Central memory CD8-positive, alpha-beta T cell (primary cell): ENCODE measurements at regions not wholly inside any gene's neighbourhood (a gene's known extent, or its start where the extent isn't known, plus 50 kb on each side); places are given as distances from the start of the nearest gene placed in this dataset.

Source experiments
- ATAC-seq: fragments of 150-1000 bp; cut with Tn5 transposase; replicated peaks from 2 replicates; pipeline ENCODE4 v1.10.0; 2022; ENCODE audit warnings: mild to moderate bottlenecking, moderate FRiP score, moderate number of reproducible peaks; ENCODE audit not compliant: poor library complexity, severe bottlenecking; ENCODE audit errors: extremely low read depth
- DNase-seq, 2 donors: peaks; one replicate each; pipeline ENCODE4 v3.0.0; 2021; ENCODE audit warnings: low spot score in 2 of 2
- H3K27ac Mint-ChIP-seq: one replicate; pipeline ENCODE4 v1.8.0; 2022; ENCODE audit warnings: low read depth, mild to moderate bottlenecking, moderate library complexity, mixed read lengths
- H3K27me3 Mint-ChIP-seq: one replicate; pipeline ENCODE4 v1.8.0; 2022; ENCODE audit warnings: mixed read lengths
- H3K36me3 Mint-ChIP-seq: one replicate; pipeline ENCODE4 v1.8.0; 2022; ENCODE audit warnings: mild to moderate bottlenecking, moderate library complexity, mixed read lengths; ENCODE audit not compliant: insufficient read depth
- H3K4me1 Mint-ChIP-seq: one replicate; pipeline ENCODE4 v1.8.0; 2022; ENCODE audit warnings: mixed read lengths
- H3K4me3 Mint-ChIP-seq: one replicate; pipeline ENCODE4 v1.8.0; 2022; ENCODE audit warnings: mild to moderate bottlenecking, moderate library complexity, mixed read lengths
- H3K9me3 Mint-ChIP-seq: one replicate; pipeline ENCODE4 v1.8.0; 2022; ENCODE audit warnings: mixed read lengths

DNA sequence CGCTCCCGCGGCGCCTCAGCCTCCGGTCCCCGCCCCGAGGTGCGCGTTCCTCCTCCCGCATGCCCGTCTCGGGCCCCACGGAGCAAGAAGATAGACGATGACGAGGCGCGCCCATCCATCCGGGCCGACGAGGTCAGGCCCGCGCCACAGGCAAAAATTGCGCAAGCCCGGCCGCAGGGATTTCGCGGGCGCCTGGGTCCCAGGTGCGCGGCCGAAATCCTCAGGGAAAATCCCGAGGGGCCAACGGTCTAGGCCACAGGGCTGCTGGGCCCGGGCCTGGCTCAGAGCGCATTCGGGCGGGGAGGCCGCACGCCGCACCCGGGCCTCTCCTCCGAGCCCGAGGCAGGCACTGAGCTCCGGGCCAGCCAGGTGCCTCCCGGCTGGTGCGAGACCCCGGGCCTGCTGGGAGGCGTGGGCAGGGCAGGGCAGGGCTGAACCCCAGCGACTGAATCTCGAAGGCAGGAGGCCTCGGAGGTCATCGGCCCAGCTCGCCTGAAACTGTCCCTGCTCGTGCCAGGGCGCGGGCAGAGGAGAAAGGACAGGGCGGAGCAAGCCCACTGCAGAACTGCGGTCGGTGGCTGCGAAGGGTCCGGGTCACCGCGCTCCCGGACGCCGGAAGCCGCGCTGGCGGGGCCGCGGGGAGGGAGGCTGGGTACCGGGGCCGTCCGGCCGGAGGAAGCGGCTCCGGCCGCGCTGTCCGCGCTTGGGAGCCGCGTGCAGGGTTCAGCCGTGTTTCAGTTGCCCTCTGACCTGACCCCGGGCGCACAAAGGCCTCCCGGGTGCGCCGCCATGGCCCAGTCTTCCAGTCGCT is 66.8 kb downstream of the FOXD1 start:
- peak overlapping the region; percentile 48 for H3K4me3 Mint-ChIP-seq
- H3K27me3 Mint-ChIP-seq = peaks cover 48% of the 10 kb centered on the region
- H3K27ac Mint-ChIP-seq = no peak overlapping the region
- ATAC-seq = no peak
- peaks cover 26% of the 10 kb centered on the region for H3K4me1 Mint-ChIP-seq
- peaks cover 9% of the 10 kb centered on the region for H3K9me3 Mint-ChIP-seq
- DNase-seq = no peak
- peaks cover 12% of the 10 kb centered on the region for H3K36me3 Mint-ChIP-seq

DNA sequence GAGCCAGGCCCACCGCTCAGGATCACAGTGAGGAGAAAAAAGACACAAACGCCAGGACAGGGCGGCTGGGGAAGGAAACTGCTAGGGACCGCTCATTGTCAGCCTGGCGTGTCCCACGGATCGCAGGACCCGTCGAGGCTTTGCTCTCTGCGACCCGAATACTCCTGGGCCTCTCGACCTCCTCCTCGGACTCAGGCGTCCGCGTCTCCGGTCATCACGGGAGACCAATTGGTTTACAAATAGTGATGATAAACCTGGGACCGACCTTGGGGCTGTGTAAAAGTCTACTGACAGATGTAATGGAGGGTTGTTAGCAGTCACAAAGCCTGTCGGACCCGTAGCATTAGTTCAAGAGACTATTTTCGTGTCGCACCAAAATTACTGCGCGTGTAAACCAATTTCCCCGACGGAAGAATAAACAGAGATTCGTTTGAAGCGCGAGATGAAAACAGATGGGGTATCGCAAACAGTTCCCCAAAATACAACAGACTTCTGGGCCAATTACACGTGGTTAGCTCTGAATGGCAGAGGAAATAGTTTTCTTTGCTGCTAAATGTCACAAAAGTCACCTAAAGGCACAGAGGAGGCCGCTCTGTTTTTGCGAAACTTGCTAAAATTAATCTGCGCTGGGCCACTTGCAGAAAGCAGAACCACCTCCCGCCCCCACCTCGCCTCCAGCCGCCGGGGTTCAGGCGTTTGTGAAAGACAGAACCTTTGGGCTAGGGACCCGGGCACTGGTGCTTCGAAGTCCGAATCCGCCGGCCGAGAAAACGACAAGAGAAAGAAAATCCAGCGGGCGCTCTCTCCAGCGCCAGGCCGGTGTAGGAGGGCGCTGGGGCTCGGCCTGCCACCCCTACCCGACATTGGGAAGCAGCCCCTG is 67.6 kb downstream of the FOXD1 start:
- H3K27me3 Mint-ChIP-seq = peaks cover 56% of the 10 kb centered on the region
- no peak overlapping the region for H3K27ac Mint-ChIP-seq
- peaks cover 9% of the 10 kb centered on the region for H3K9me3 Mint-ChIP-seq
- no peak for DNase-seq
- peak overlapping the region; percentile 48 for H3K4me3 Mint-ChIP-seq
- peaks cover 18% of the 10 kb centered on the region for H3K4me1 Mint-ChIP-seq
- no peak for ATAC-seq
- peaks cover 12% of the 10 kb centered on the region for H3K36me3 Mint-ChIP-seq

DNA sequence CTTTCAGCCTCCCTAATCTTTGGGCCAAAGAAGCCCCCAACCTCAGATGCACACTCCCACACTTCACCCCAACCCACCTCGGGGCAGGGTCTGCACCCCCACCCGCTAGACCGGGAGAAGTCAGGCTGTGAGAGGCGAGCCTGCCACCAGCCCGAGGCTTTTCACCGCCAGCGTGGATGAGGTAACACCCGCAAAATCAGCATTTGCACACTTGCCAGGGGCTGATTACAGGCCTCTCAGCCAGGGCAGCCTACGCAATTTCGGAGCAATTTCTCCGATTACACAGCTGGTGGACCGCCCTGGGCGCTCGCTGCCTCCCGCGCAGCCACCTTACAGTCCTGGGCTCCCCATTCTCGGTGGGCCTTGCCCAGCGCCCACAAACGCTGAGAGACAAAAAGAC is 68.5 kb downstream of the FOXD1 start:
- Mint-ChIP-seq H3K4me3 (no peak overlapping the region), H3K9me3 (peaks cover 9% of the 10 kb centered on the region), H3K4me1 (peaks cover 17% of the 10 kb centered on the region), H3K27me3 (peaks cover 64% of the 10 kb centered on the region), H3K36me3 (peaks cover 9% of the 10 kb centered on the region), H3K27ac (no peak overlapping the region)
- no peak for ATAC-seq
- DNase-seq = no peak

DNA sequence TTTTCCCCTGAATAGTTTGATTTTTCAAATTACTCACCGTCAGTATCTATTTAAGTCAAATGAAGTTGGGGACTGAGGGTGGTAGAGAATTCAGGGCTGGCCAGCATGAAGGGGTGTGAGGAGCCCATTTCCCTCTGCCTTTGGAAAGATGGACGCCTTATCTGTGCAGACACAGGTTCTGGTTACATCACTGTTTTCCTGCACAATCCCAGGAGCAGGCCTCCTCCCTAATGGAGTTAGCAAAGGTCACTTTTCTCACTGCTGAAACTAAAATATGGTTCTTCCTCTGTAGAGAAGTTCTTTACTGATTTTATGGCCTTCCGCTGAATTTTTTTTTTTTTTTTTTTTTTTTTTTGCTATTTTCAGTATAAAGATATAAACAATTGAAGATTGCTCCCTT is 69.1 kb downstream of the FOXD1 start:
- Mint-ChIP-seq H3K9me3 (peaks cover 6% of the 10 kb centered on the region), H3K27ac (no peak overlapping the region), H3K4me1 (peaks cover 17% of the 10 kb centered on the region), H3K4me3 (no peak overlapping the region), H3K36me3 (peaks cover 8% of the 10 kb centered on the region), H3K27me3 (peaks cover 70% of the 10 kb centered on the region)
- ATAC-seq = no peak
- no peak for DNase-seq

DNA sequence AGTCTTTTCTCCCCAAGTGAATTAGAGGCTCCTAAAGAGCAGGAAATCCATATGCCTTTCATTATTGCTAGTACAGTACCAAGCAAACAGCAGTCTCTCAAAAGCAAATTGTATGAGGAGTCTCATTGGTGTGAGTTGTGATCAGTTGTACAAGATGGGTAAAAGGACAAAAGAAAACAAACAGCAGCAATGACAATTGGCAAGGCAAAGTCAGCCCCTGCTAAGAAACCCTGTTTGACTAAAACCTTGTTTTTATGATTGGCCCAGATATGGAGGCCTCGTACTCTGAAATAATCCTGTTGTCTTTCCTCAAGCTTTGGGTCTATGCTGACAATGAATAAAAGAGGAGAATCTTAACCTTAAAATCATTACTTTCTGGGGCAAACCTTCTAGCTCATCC is 69.8 kb downstream of the FOXD1 start:
- Mint-ChIP-seq H3K4me3 (no peak overlapping the region), H3K36me3 (peaks cover 8% of the 10 kb centered on the region), H3K4me1 (peaks cover 17% of the 10 kb centered on the region), H3K27me3 (peaks cover 77% of the 10 kb centered on the region), H3K27ac (no peak overlapping the region), H3K9me3 (no peaks in the 10 kb centered on the region)
- ATAC-seq (no peak), DNase-seq (no peak)

DNA sequence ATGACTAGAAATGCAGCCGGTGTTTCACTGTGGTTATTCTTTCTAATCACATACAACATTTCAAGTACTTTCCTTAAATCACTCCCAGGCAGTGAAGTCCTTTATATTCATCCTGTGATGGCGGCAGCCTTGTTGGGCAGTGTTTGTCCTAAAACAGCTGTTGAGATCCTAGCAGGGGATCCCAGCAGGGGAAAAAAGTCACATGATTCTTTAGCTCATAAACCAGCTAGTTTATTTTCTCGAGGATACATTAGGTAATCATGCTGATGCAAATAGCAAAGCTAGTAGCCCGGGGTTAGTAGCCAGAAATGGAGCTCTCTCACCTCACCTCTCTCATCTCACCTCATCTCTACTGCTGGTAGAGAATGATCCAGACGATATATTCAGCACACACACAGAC is 70.5 kb downstream of the FOXD1 start:
- H3K36me3 Mint-ChIP-seq = peaks cover 8% of the 10 kb centered on the region
- no peaks in the 10 kb centered on the region for H3K9me3 Mint-ChIP-seq
- no peak overlapping the region for H3K27ac Mint-ChIP-seq
- H3K4me3 Mint-ChIP-seq = no peak overlapping the region
- no peak for ATAC-seq
- no peak for DNase-seq
- H3K27me3 Mint-ChIP-seq = peaks cover 84% of the 10 kb centered on the region
- H3K4me1 Mint-ChIP-seq = peaks cover 17% of the 10 kb centered on the region

DNA sequence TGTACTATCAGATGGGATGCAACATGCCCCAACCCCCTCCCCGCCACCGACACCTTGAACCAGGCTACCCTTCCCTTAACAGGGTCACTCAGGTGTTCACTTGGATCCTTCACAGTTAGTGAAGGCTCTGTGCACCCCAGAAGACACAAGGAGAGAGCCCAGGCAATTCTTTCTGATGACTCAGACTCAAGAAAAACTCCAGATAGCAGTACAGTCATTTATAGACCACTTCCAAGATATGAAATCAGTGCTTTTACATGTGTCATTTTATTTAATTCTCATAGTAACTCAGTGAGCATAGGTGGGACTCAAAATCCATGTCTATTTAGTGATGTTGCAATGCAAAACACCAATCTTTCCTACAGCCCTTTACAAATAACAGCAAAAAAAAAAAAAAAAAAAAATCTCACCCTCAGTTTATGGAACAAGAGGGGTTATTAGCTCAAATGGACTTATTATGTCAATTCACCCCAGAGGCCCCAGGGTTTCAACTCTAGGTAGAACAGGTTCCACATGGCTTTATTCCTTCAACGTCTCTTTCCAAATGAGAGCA is 71.9 kb downstream of the FOXD1 start:
- Mint-ChIP-seq H3K36me3 (peaks cover 8% of the 10 kb centered on the region), H3K4me3 (no peak overlapping the region), H3K27me3 (peaks cover 97% of the 10 kb centered on the region), H3K9me3 (no peaks in the 10 kb centered on the region), H3K27ac (no peak overlapping the region), H3K4me1 (peaks cover 17% of the 10 kb centered on the region)
- ATAC-seq = no peak
- DNase-seq = no peak

DNA sequence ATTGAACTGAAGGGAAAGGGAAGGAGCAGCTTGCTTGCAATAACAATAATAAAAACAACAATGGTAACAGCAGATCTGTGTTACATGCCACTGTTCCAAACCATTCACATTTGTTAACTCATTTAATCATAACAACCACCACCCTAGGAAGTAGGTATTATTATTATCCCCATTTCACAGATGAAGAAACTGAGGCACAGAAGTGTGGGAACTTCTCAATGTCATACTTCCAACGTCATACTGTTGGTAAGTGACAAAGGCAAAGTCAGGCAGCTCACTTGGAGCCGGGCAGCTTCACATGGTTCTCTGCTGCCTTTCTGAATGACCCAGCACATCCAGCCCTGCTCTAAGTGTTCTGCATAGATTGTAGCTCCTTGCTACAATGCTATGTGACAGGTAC is 72.6 kb downstream of the FOXD1 start:
- Mint-ChIP-seq H3K27ac (no peak overlapping the region), H3K4me3 (no peak overlapping the region), H3K9me3 (no peaks in the 10 kb centered on the region), H3K27me3 (peaks cover 98% of the 10 kb centered on the region), H3K36me3 (peaks cover 8% of the 10 kb centered on the region), H3K4me1 (peaks cover 11% of the 10 kb centered on the region)
- no peak for DNase-seq
- ATAC-seq = no peak

DNA sequence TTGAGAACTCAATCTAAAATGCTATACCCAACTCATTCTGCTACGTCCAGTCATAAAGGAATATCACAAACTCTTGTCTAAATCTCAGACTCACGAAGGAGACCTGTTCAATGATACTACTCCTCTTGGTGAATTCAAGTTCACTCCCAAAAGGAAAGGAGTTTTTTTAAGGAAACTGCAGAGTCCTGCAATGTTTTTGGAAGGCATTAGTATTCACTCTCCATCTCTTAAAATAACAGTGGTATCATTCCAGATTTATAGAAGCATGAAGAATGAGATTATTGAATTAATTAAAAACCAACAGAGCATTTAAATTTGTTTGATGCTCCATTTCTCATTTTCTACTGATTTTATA is 73.4 kb downstream of the FOXD1 start:
- Mint-ChIP-seq H3K36me3 (peaks cover 5% of the 10 kb centered on the region), H3K27me3 (peaks cover 92% of the 10 kb centered on the region), H3K9me3 (no peaks in the 10 kb centered on the region), H3K27ac (no peak overlapping the region), H3K4me3 (no peak overlapping the region), H3K4me1 (peaks cover 3% of the 10 kb centered on the region)
- DNase-seq (no peak), ATAC-seq (no peak)

DNA sequence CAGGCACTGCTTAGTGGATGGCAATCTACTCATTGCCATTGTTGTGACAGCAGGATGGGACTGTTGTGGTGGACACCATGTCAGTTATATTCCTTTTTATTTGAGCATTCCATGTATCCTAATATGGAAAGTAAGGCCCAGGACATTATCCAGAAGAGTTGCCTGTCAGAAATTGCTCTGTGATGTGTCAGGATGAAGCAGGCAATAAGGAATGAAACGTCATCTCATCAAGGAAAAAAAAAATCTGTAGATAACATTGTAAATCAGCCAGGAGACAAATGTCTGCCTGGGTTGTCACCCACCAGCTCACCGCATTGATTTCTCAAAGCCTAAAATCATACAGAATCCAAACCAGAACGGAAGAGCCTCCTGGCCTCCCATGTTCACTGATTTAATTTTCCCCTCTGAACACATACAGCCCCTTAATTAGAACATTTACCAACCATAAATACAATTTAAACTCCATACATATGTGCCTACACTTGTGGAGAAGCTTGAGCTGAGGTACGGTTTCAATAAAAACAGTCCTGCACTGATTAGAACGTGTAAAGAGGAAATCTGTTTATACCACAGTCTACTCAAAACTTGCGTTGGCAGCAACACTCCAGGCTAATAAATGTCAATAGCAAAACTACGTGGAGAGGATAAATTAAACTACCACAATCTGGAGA is 73.9 kb downstream of the FOXD1 start:
- Mint-ChIP-seq H3K27ac (no peak overlapping the region), H3K9me3 (no peaks in the 10 kb centered on the region), H3K4me3 (no peak overlapping the region), H3K4me1 (no peaks in the 10 kb centered on the region), H3K36me3 (peaks cover under 1% of the 10 kb centered on the region), H3K27me3 (peaks cover 92% of the 10 kb centered on the region)
- ATAC-seq (no peak), DNase-seq (no peak)

DNA sequence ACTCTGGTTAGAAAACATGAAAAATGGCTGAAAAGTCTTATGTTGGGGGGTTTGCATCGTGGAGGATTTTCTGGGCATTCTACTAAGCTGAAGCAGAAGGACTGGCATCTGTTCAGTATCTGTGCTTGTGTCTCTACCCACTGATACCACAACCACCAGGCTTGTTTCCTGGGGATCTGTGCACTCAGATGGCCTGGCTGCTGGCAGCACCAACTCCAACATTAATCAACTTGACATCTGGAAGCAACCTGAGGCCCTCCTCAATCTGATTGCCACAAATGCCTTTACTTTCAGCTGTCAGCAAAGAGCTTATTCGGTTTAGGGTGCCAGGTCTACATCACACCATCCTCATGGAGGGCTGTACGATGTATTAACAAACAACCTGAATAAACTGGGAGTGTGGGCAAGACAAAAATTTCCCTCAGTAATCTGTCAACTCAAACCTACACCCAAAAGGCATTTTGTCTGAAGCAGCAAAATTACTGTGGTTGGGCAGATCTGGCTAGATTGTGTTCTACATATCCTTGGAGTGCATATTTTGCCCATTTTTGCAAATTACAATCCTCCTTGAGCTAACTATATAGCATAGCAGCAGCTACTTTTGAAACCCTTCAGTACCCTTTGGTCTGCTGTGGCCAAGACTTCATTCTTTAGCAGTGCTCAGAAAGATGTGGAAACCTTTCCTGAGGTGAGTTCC is 74.6 kb downstream of the FOXD1 start:
- Mint-ChIP-seq H3K4me3 (no peak overlapping the region), H3K27ac (no peak overlapping the region), H3K9me3 (no peaks in the 10 kb centered on the region), H3K27me3 (peaks cover 92% of the 10 kb centered on the region), H3K4me1 (no peaks in the 10 kb centered on the region), H3K36me3 (no peaks in the 10 kb centered on the region)
- no peak for DNase-seq
- ATAC-seq = no peak
